Activated naive CD4-positive, alpha-beta T cell treated with anti-CD3 and anti-CD28 coated beads for 36 hours (primary cell): ENCODE measurements at regions not wholly inside any gene's neighbourhood (a gene's known extent, or its start where the extent isn't known, plus 50 kb on each side); places are given as distances from the start of the nearest gene placed in this dataset.
"Not testable (repeated sequence)": the region's sequence is repeated elsewhere in the genome, so short reads cannot be mapped to it uniquely, and the experiment has no call there.

Experiments used
- CTCF ChIA-PET: fragments of 350-600 bp; sonication (Branson Sonifier 250); formaldehyde crosslinking; loops from one replicate; lab custom pipeline; 2021; ENCODE audit warnings: antibody characterized with exemption; lab: Charles Lee
- DNase-seq: peaks from one replicate; pipeline ENCODE4 v3.0.0-alpha.2; 2020
- H3K27ac Mint-ChIP-seq: one replicate; pipeline ENCODE4 v1.8.0; 2021; ENCODE audit warnings: mild to moderate bottlenecking, mixed read lengths
- H3K27me3 Mint-ChIP-seq: one replicate; pipeline ENCODE4 v1.8.0; 2021; ENCODE audit warnings: low read depth, mixed read lengths
- H3K36me3 Mint-ChIP-seq: one replicate; pipeline ENCODE4 v1.8.0; 2021; ENCODE audit warnings: low read depth, mixed read lengths
- H3K4me1 Mint-ChIP-seq: one replicate; pipeline ENCODE4 v1.8.0; 2021; ENCODE audit warnings: low read depth, mixed read lengths
- H3K4me3 Mint-ChIP-seq: one replicate; pipeline ENCODE4 v1.8.0; 2021; ENCODE audit warnings: mild to moderate bottlenecking, moderate library complexity, mixed read lengths
- H3K9me3 Mint-ChIP-seq: one replicate; pipeline ENCODE4 v1.8.0; 2021; ENCODE audit warnings: mixed read lengths
- intact Hi-C: fragments of 100-400 bp; cut with micrococcal nuclease; formaldehyde crosslinking; loops from one replicate; pipeline ENCODE4 v1.15.1; 2023

DNA sequence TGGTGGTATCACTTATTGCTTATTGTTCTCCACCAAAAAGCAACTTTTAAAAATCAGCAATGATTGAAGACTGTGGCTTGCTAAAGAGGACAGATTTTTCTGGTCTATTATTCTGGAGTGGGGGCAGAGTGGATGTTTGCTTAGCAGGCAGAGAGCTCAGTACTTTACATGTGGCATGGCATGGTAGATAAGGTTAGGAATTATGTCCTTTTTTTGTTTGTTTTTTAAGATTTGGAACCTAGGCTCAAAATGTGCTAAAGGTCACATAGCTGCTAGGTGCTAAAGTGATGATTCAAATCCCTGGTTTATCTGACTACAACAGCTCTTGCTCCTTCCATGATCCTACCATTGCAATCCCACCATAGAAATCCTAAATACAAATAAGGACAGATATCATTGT is 331.0 kb upstream of the ADAMTS9 start:
- Mint-ChIP-seq H3K4me3 (no peak overlapping the region), H3K27me3 (no peaks in the 10 kb centered on the region), H3K27ac (no peak overlapping the region), H3K9me3 (peaks cover 3% of the 10 kb centered on the region), H3K36me3 (no peaks in the 10 kb centered on the region), H3K4me1 (no peaks in the 10 kb centered on the region)
- intact Hi-C loops = no loop called here
- CTCF ChIA-PET = no interaction called here
- no peak for DNase-seq

DNA sequence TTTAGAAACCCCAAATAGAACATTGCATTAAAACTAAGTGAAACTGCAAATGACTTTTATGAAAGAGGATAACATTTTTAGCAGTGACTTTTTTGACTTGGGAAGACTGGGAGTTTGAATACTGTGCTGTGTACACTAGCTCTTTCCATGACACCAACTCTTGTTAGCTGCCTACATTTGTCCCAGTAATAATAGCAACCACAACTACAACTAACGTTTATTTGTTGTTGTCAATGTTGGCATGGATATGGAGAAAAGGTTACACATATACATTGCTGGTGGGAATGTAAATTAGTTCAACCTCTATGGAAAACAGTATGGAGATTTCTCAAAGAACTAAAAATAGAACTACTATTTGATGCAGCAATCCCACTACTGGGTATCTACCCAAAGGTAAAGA is 329.6 kb upstream of the ADAMTS9 start:
- Mint-ChIP-seq H3K27ac (no peak overlapping the region), H3K4me1 (no peaks in the 10 kb centered on the region), H3K9me3 (peaks cover 7% of the 10 kb centered on the region), H3K4me3 (no peak overlapping the region), H3K36me3 (no peaks in the 10 kb centered on the region), H3K27me3 (no peaks in the 10 kb centered on the region)
- CTCF ChIA-PET = no interaction called here
- DNase-seq = no peak
- intact Hi-C loops = no loop called here

DNA sequence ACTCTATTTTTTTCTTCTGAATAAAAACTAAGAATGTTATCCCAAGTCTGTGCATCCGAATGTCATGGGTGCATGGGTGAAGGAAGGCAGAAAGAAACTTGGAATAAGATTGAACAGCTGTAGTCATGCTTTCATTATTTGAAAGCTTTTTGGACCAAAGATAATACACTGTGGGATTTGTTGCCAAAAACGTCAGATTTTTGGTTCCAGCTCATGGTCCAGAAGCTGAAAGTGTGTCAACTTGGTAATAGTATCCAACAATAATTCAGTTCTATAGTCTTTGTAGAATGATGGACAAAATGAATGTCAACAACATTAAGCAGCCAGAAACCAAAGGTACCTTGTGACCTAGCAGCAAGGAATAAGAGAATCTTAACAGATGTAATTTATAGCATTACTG is 327.9 kb upstream of the ADAMTS9 start:
- DNase-seq = no peak
- H3K27me3 Mint-ChIP-seq = no peaks in the 10 kb centered on the region
- CTCF ChIA-PET = no interaction called here
- H3K9me3 Mint-ChIP-seq = peaks cover 9% of the 10 kb centered on the region
- H3K4me3 Mint-ChIP-seq = no peak overlapping the region
- intact Hi-C loops = no loop called here
- H3K4me1 Mint-ChIP-seq = no peaks in the 10 kb centered on the region
- no peak overlapping the region for H3K27ac Mint-ChIP-seq
- no peaks in the 10 kb centered on the region for H3K36me3 Mint-ChIP-seq

DNA sequence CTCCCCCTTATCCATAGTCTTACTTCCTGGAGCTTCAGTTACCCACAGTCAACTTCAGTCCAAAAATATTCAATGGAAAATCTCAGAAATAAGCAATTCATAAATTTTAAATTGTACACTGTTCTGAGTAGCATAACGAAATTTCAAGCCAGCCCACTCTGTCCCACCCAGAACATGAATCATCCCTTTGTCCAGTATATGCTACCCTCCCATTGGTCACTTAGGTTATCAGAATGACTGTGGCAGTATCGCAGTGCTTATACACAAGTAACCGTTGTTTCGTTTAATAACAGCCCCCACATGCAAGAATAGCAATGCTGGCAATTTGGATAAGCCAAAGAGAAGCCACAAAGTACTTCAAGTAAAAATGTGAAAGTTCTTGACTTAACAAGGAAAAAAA is 325.3 kb upstream of the ADAMTS9 start:
- H3K4me3 Mint-ChIP-seq = no peak overlapping the region
- H3K9me3 Mint-ChIP-seq = peaks cover 10% of the 10 kb centered on the region
- no peak for DNase-seq
- H3K27me3 Mint-ChIP-seq = no peaks in the 10 kb centered on the region
- no peak overlapping the region for H3K27ac Mint-ChIP-seq
- CTCF ChIA-PET = no interaction called here
- no peaks in the 10 kb centered on the region for H3K4me1 Mint-ChIP-seq
- no peaks in the 10 kb centered on the region for H3K36me3 Mint-ChIP-seq
- intact Hi-C loops = no loop called here

DNA sequence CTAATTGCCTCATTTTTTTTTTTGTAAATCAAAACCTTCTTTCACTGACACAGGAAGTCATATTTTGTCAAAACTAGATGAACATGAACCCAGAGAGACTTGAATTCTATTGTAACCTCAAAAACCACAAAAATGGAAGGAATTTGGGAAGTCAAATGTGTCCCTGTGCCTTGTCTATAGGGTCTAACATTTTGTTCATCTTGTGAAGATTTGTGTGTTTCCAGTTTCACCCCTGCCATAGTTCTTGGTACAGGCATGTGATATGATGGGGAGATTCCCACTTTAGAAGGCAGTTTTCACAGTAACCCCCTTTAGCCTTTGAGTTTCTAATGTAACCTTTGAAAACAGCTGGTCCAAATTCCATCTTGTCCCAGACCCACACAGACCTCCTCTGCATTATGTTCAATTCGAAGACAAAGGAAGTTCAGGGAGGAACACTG is 318.5 kb upstream of the ADAMTS9 start:
- CTCF ChIA-PET = no interaction called here
- H3K36me3 Mint-ChIP-seq = no peaks in the 10 kb centered on the region
- intact Hi-C loops = no loop called here
- peaks cover 1% of the 10 kb centered on the region for H3K9me3 Mint-ChIP-seq
- no peak overlapping the region for H3K27ac Mint-ChIP-seq
- no peaks in the 10 kb centered on the region for H3K4me1 Mint-ChIP-seq
- H3K4me3 Mint-ChIP-seq = no peak overlapping the region
- H3K27me3 Mint-ChIP-seq = no peaks in the 10 kb centered on the region
- DNase-seq = no peak

DNA sequence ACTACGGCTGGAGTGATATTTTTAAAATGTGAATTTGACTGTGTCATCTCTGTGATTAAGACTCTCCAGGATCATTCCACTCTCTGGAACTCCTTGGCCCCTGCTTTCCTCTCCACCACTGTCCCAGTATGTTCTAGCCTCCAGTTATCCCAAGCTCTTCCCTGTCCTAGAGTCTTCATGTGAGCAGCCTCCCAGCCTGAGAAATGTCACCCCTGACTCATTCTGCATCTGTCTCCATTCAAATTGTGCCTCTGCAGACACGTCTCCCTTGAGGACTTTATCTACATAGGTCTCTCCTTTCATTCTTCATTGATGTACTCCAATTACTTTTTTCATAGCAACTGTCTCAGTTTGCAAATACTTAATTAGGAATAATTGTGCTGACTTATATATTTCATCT is 317.7 kb upstream of the ADAMTS9 start:
- Mint-ChIP-seq H3K27me3 (no peaks in the 10 kb centered on the region), H3K4me3 (no peak overlapping the region), H3K4me1 (no peaks in the 10 kb centered on the region), H3K27ac (no peak overlapping the region), H3K36me3 (no peaks in the 10 kb centered on the region), H3K9me3 (peaks cover 1% of the 10 kb centered on the region)
- CTCF ChIA-PET = no interaction called here
- intact Hi-C loops = no loop called here
- no peak for DNase-seq

DNA sequence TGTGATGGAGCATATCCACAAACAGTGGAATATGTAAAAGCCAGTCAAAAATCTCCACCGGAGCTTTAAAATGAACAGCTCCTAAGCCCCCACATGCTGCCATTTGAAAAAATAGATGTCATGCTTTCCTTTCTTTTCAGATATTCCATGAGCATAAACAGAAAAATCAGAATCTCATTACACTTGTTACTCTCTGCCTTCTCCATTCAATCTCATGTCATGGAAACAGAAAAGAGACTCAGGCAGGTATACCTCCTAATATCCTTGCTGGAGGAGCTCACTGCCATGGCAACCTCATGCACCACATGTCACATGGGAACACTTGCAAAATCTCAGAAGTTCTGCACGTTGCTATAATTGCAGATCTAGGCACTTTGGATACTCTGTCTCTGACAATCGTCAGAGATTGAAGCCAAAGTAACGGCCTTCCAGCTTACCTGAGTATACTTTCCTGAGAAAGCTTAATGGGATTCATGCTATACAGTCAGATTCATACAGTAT is 317.0 kb upstream of the ADAMTS9 start:
- Mint-ChIP-seq H3K4me1 (no peaks in the 10 kb centered on the region), H3K27me3 (no peaks in the 10 kb centered on the region), H3K27ac (no peak overlapping the region), H3K36me3 (no peaks in the 10 kb centered on the region), H3K4me3 (no peak overlapping the region), H3K9me3 (no peaks in the 10 kb centered on the region)
- CTCF ChIA-PET = interaction anchor here (0.9 kb wide), 1 partner anchor 36 kb away, joined by 3 read pairs; no protein-coding TSS in a partner anchor
- DNase-seq = no peak
- intact Hi-C loops = no loop called here

DNA sequence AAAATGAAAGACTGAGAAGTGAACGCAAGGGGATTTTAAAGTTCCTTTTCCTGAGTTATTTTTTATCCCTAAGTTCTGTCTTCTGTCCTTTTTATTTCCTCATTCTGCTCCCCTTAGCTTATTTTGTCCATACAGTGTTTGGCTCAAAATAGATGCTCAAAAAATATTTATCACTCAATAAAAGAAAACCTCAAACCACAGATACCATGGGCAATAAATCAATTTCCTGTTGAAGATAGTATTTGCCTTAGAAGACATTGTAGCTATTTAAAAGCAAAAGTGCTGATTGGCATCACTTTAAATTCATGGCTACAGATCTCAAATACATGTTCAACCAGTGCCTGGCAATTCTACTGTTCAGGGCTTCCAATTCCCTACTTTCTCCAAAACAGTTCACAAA is 316.5 kb upstream of the ADAMTS9 start:
- intact Hi-C loops = no loop called here

DNA sequence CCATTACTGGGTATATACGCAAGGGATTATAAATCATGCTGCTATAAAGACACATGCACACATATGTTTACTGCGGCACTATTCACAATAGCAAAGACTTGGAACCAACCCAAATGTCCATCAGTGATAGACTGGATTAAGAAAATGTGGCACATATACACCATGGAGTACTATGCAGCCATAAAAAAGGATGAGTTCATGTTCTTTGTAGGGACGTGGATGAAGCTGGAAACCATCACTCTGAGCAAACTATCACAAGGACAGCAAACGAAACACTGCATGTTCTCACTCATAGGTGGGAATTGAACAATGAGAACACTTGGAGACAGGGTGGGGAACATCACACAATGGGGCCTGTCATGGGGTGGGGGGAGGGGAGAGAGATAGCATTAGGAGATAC is 313.3 kb upstream of the ADAMTS9 start:
- intact Hi-C loops, H3K4me1 Mint-ChIP-seq, H3K27me3 Mint-ChIP-seq, DNase-seq, H3K36me3 Mint-ChIP-seq, H3K27ac Mint-ChIP-seq, H3K9me3 Mint-ChIP-seq, CTCF ChIA-PET, H3K4me3 Mint-ChIP-seq: not testable (repeated sequence)

More for the DNA sequence above, 316.5 kb upstream of the ADAMTS9 start:
- CTCF ChIA-PET = interaction anchor here (0.9 kb wide), 1 partner anchor 35 kb away, joined by 3 read pairs; no protein-coding TSS in a partner anchor
- no peaks in the 10 kb centered on the region for H3K27me3 Mint-ChIP-seq
- no peaks in the 10 kb centered on the region for H3K36me3 Mint-ChIP-seq
- no peaks in the 10 kb centered on the region for H3K4me1 Mint-ChIP-seq
- no peaks in the 10 kb centered on the region for H3K9me3 Mint-ChIP-seq
- no peak overlapping the region for H3K27ac Mint-ChIP-seq
- DNase-seq = no peak
- H3K4me3 Mint-ChIP-seq = no peak overlapping the region

DNA sequence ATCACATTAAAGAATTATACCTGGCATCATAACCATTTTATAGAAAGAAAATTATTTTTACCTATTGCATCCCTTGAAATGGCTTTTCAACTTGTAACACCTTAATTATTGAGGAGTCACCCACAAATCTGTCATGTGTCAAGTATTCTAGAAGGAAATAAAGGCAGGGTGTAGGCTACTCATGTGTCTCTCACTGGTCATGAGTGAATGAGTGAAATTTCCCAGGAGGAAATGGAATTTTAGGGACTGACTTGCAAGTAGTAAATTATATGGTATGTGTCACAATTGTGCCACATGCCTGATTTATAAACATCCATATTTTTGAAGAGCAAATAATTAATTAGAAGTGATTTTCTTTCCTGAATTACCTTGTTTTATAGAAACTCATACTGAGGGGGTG is 310.5 kb upstream of the ADAMTS9 start:
- Mint-ChIP-seq H3K27me3 (no peaks in the 10 kb centered on the region), H3K9me3 (no peaks in the 10 kb centered on the region), H3K36me3 (no peaks in the 10 kb centered on the region)

DNA sequence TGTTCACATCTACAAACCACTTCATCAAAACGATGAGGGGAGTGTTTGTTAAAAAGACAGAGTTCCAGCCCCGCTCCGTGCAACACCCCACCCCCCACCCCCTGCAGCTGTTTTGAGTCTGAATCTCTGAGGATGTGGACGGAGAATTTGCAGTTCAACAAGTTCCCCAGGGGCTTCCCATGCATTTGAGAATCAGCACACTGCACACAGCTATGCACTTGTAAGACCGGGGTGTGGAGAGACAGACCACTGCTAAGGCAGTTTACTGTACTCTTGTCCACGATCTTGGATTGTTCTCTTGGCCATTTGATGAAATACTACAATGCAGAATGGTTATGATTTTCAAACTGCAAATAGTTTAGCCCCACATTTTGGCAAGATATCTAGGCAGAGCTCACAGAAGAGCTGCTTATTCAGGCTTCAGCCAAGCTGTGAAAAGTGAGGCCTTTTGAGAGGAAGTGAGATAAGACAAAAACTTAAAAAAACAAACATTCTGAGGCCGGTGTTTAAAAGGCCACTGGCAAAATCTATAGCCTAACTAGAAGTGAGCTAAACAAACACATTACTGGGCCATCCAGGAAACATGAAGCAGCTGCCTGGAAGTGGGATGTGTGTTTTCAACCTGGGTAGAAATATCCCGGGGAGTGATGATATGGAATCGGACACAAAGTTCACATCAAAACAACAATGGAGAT is 308.2 kb upstream of the ADAMTS9 start:
- H3K27ac Mint-ChIP-seq = no peak overlapping the region
- intact Hi-C loops = no loop called here
- H3K4me3 Mint-ChIP-seq = no peak overlapping the region
- no peaks in the 10 kb centered on the region for H3K9me3 Mint-ChIP-seq
- no peaks in the 10 kb centered on the region for H3K36me3 Mint-ChIP-seq
- CTCF ChIA-PET = interaction anchor here (1.2 kb wide), 1 partner anchor 541 kb away, joined by 4 read pairs; no protein-coding TSS in a partner anchor
- no peaks in the 10 kb centered on the region for H3K4me1 Mint-ChIP-seq
- no peaks in the 10 kb centered on the region for H3K27me3 Mint-ChIP-seq
- DNase-seq = no peak

More for the DNA sequence above, 310.5 kb upstream of the ADAMTS9 start:
- no peak for DNase-seq
- intact Hi-C loops = no loop called here
- no peak overlapping the region for H3K4me3 Mint-ChIP-seq
- CTCF ChIA-PET = no interaction called here
- H3K4me1 Mint-ChIP-seq = no peaks in the 10 kb centered on the region
- H3K27ac Mint-ChIP-seq = no peak overlapping the region

DNA sequence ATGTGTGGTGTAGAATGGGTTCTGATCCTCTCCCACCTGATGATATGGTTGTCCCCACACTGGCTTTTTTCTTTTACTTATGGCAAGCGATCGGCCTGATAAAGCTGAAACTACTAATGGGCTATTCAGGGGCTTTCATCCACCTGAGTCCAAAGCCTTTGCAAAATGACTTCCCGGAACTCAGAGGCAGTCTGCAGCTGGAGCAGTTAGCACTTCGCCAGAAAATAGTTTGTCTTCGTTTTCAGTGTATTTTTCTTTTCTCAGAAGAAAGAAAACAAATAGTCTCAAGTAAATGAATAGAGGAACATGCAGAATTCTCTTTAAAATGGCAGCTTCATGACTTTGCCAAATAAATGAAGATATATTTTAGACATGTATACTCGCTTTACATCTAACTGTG is 306.0 kb upstream of the ADAMTS9 start:
- H3K4me3 Mint-ChIP-seq = no peak overlapping the region
- no peaks in the 10 kb centered on the region for H3K36me3 Mint-ChIP-seq
- H3K9me3 Mint-ChIP-seq = no peaks in the 10 kb centered on the region
- no peak overlapping the region for H3K27ac Mint-ChIP-seq
- intact Hi-C loops = no loop called here
- CTCF ChIA-PET = no interaction called here
- no peaks in the 10 kb centered on the region for H3K4me1 Mint-ChIP-seq
- DNase-seq = no peak
- no peaks in the 10 kb centered on the region for H3K27me3 Mint-ChIP-seq

DNA sequence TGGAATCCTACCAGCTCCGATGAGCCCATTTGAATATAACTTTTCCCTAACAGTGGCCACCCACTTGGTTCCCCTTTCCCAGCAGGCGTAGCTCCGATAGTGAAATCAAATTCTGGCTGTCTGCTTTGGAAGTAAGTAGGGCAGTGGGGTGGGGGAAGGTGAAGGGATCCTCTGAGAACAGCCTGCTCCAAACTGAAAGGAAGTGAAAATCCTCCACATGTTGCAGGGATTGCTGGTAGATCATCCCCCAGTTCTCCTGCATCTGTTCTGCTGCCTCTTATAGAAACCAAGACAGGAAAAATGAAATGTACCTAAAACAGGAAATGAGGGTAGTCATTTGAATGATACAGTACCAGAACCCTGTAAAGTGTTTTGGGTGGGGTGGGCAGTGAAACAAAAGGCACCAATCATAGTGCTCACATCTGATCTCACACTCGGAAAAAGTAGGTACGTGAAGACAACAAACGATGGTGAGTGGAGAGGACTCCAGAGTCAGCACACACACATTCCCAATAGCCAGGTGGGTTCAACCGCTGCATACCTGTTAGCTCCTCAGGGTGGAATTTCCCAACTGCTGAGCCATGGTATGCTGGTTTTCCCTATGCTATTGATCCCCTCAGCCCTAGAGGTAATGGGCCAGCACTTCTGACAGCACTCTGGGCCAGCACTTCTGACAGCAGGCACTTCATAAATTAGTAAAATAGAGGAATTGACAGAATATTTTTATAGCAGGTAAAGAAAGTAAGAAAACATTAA is 304.9 kb upstream of the ADAMTS9 start:
- intact Hi-C loops = no loop called here
- Mint-ChIP-seq H3K4me1 (no peaks in the 10 kb centered on the region), H3K27me3 (no peaks in the 10 kb centered on the region)

More for the DNA sequence above, 304.9 kb upstream of the ADAMTS9 start:
- H3K9me3 Mint-ChIP-seq = no peaks in the 10 kb centered on the region
- DNase-seq = no peak
- no peak overlapping the region for H3K4me3 Mint-ChIP-seq
- no peak overlapping the region for H3K27ac Mint-ChIP-seq
- CTCF ChIA-PET = no interaction called here
- no peaks in the 10 kb centered on the region for H3K36me3 Mint-ChIP-seq
